ENCODE measurements at regions not wholly inside any gene's neighbourhood (a gene's known extent, or its start where the extent isn't known, plus 50 kb on each side); places are given as distances from the start of the nearest gene placed in this dataset.
"Not testable (repeated sequence)": the region's sequence is repeated elsewhere in the genome, so short reads cannot be mapped to it uniquely, and the experiment has no call there.

DNA sequence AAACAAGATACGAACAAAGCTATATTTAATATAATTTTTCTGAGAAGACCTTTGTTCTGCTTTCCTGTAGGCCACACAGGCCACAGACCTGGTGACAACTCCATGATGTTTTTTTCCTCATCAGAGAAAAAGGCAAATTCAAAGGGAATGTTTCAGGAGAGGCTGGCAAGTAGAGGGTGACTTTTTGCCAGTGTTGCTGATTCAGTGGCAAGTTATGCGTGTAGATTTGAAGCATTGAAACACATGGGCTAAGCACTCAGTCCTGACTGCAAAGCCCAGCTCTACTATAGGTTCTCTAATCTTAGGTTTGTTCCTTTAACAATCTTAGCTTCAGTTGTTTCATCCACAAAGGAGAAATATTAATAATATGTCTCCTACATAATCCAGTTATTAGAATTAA, 499.8 kb downstream of the SUCLG1 start:
- DNase-seq = no peak

DNA sequence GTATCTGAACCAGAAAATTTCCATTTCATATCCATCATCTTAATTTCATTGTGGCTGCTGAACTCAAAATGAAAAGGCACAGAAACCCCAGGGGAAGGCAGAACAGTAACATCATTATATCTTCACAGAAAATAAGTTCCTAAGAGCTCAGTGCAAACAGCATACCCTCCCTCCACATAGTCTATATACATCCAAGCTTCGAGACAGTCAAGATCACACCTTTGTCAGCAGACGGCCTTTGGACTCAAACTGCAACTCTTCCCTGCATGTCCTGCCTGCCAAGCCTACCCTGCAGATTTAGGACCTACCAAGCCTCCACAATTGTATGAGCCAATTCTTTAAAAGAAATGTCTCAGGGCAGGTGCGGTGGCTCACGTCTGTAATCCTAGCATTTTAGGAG, 502.1 kb downstream of the SUCLG1 start:
- no peak for DNase-seq

DNA sequence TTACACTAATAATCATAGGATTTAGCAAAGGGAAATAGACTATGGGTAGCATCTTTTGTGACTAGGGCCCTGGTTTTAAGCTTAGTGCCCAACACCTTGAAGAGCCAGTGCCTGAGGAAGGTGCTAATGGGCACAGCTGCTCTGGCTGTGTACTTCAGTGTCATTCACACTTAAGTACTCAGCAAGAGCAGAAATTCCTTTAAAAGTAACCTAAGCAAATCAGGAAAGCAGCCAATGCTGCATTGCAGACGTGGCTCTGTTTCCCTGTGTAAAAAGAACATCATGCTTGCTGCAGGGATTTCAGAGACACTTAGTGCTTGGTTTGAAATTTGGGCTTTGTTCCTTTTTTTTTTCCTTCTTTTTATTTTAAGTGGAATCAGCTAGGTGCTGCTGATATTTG, 505.4 kb downstream of the SUCLG1 start:
- DNase-seq = no peak

DNA sequence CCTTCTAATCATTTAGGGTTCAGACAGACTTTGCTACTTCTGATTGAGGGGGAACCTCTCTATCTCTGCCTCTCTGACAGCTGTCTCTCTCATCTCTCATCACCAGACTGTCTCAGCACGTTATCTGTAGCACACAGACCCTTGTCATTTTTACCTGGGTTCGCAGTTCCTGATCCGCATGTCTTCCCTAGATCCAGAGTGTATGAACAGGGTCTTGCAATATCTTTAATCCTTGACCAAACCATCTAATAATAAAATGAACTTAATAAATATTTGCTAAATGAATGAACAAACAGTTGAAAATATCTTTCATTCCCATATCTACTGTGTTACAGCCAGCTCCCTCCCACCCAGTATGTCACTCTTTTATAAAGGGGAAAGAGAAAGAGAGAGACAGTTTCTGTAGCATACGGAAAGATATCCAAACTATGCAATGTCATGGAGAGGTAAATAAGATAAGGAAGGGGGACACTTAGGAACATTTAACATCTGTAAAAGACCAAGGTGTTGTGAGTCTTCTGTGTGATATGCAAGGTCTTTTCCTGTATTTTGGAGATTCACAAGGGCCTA, 507.6 kb downstream of the SUCLG1 start:
- DNase-seq = no peak

DNA sequence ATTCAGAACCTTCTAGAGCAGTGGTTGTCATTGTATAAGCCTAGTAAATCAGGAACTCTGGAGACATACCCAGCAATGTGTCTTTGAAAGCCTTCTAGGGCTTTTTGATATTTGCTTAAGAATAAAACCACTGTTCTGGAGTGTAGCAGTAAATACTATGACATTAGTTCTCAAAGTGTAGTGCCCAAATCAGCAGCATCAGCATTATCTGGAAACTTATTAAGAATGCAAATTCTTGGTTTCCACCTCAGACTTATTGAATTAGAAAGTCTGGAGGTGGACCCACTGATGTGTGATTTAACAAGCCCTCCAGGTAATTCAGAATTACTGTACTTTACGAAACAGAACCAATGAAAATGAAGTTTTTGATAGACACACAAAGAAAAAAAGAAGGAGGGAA, 509.7 kb downstream of the SUCLG1 start:
- DNase-seq = no peak

DNA sequence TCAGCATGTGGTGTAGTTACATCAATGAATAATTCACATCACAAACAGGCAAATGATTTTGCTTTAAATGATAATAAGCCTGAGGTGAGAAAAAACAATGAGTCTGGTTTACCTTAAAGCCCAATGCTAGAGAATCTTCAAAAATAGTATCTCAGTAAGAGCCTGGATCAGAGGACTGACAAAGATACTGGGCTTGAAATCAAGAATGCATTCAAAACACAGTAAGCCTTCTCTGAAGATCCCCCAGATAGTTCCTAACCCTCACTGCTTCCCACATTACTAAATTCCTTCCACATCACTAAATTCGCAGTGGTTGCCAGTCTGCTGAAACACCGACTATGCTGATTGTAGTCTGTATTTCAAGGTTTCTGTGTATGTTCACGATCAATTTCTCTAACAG, 514.9 kb downstream of the SUCLG1 start:
- no peak for DNase-seq

DNA sequence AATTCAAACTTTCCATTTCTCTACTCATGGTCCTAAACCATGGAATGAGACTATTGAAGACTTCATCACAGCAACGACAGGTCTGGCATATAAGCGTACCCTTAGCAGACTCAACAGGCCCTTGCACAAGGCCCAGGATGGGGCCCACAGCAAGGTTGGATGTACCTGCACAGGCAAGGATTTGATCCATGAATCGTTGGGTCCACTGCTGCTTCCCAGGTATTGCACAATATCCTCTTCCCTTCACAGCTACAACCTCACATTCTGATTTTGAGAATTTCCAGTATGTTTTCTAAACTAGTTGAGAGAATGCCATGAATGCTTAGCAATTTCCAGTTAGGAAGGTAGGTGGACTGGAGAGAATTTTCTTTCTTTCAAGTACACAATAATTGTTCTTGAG, 515.8 kb downstream of the SUCLG1 start:
- DNase-seq = no peak

DNA sequence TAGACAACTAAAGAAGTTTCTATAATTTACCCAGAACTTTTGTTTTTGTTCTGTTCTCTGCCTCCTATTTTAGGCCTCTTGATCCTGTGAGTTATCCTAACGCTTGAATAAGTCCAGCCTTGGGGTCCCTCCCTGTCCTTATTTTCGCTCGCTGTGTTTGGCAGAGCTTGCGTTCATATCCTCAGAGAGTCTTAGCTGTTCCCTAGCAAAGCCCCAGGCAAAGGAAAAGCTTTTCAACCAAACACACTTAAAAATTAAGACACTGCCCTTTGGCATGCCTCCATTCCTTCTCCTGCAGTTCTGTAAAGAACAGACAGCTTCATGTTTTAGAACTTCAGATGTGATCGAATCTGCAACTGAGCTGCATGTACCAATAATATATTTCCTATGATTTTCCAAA, 517.2 kb downstream of the SUCLG1 start:
- DNase-seq = no peak

DNA sequence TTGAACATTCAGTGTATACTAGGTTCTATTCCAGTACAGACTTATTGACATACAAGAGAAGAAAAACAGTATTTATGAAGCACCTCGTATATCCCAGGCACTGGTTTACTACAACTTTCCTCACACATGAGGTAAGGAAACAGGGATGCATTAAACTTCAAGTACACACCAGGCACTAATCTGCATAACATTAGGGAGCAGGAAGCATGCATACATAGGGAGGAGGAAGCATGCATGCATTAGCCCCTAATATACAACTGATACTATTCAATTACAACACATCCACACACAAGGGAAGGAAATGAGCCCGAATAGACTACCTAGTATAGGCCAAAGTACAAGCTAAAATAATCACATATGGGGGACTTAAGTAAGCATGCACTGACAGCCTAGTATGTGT, 525.3 kb downstream of the SUCLG1 start:
- DNase-seq = no peak

DNA sequence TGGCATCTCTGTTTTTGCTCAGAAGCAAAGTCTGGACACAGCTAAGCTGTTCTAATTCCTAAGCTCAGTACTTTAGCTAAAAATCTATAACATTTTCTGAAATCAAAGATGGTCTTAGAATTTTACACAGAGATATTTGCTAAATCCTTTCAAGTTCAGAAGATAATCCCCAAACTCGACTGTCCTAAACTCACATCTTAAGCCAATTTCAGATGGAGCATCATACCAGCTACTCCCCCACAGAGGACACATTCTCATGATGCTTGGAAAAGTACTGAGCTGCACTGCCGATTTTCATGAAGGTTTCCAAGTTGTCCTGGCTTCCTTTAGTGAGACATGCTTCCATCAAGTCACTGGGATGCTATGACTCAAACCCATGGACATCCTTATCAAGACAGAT, 535.5 kb downstream of the SUCLG1 start:
- no peak for DNase-seq

DNA sequence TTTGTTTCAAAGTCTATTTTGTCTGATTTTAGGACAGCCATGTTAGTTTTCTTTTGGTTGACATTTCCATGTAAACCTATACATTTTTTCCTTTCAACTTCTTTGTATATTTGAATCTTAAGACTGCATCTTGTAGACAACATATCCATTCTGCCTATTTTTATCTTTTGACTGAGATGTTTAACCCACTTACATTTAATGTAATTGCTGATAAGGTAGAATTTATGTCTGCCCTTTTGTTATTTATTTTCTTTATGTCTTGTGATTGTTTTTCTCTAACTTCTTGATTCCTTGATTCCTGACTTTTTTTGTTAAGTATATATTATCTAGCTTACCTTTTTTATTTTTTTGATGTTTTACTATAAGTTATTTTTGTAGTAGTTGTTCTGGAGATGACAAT, 542.5 kb downstream of the SUCLG1 start:
- DNase-seq = no peak

DNA sequence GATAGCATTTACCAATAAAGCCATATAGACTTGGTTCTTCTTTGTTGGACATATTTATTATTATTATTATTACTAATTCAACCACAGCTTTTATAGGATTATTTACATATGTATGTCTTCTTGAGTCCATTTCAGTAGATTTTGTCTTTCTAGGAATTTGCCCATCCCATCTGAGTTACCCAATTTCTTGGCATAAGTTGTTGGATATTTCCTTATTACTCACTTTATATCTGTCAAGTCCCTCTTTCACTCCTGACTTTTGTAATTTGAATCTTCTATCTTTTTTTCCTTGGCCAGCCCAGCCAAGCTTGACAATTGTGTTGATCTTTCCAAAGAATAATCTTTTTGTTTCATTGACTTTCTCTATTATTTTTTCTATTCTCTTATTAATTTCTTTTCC, 543.7 kb downstream of the SUCLG1 start:
- no peak for DNase-seq

DNA sequence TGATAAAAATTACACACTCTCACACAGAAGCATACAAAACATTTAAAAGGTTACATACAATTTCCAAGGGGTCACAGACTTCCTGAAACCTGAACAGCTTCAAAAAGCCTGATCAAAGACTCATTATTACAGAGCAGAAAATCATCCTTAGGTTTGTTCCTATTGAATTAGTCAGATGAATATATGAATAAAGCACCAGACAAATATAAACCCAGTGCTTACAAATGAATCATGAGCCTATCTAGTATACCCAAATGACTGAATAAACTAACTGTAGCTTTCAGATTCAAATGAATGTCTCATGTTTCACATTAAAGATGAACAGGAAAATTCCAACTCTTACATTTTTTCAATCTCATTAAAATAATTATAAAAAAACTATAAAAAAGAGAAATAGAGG, 550.3 kb downstream of the SUCLG1 start:
- no peak for DNase-seq

DNA sequence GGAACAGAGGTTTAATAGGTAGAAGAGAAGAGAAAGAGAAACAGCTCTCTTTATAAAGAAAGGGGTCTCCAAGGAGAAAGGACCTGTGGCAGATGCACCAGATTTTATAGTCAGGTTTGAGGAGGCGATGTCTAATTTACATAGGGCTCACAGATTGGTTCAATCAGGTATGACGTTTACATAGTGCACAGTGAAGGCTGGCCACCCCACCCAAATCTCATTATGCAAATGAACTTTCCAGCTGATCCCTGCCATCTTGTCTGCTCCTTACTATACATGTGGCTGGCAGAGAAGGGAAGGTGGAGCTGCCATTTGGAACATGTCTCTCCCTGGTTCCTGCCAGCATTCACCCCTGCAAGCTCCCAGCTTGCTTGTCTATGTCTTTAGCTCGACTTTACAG, 557.8 kb downstream of the SUCLG1 start:
- DNase-seq = no peak

DNA sequence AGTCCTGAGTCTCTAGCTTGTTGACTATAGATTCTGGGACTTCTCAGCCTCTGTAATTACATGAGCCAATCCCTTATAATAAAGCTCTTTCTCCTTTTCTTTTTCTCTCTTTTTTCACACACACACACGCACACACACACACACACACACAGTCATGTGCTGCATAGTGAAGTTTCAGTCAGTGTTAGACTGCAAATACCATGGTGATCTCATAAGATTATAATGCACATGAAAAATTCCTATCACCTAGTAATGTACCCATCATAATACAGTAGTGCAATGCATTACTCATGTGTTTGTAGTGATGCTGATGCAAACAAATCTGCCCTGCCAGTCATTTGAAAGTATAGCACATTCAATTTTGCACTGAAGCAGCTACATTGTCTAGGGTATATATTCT, 558.2 kb downstream of the SUCLG1 start:
- DNase-seq = no peak

DNA sequence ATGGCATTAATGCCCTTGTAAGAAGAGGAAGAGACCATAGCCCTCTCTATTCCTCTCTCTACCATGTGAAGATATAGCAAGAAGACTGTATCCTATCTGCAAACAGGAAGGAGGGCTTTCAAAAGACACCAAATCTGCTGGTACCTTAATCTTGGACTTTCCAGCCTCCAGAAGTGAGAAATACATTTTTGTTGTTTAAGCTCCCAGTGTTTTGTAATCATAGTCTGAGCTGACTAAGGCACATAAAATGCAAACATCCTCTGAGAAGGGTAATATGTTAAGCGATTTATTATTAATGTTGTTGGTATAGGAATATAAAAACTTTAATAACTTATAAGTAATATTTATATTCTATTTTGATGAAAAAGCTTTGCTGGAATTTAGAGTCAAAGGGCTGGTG, 559.8 kb downstream of the SUCLG1 start:
- DNase-seq = no peak

DNA sequence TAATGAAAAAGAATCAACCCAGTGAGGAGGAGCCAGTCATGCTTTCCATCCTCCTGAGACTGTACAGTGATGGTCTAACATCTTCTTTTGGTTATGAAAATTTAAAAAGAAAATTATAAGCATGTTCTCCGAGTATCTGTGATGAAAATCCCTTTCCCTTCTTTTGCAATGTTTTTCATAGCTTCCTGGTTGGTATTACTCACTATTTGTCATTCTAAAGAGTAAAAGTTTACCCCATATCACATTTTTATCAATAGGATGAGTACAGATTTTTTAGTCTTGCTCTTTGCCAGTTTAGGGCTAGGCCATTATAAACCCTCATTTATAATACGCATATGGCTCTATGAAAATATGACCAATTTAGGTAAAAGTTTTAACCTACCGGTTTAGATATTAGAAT, 564.1 kb downstream of the SUCLG1 start:
- DNase-seq = no peak

DNA sequence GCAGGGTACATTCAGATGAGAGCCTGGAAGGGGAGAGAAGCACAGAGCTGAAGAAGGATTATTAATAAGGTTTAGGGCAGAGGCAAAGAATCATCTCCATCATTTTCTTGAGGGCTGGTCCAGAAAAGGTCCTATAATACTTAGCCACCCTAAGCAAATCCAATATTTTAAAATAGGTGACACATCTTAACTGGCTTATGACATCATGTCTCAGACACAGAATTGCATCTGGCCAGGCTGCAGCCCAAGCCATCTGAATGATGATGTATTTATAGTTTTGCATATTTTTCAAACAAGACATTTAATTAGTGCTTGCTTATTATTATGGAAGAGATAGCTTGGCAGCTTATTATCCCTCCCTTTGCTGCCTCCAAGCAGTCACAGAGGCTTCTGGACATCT, 571.3 kb downstream of the SUCLG1 start:
- no peak for DNase-seq

DNA sequence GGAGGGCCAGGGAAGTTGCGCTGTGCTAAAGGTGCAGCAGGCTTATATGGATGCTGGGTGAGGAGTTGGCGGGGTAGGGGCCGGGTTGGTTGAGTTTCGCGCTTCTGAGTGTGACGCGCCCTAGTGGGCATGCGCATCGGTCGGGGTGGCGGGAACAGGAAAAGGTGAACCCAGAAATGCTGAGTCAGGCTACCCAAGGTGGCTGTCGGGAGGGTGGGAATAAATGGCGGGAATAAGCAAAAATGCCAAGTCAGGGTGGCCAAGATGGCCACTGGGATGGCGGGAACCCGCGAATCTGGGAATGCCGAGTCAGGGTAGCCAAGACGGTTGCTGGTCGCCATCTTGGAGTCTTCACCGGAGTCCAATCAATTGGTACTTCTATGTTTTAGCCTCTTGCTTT, 580.0 kb downstream of the SUCLG1 start:
- DNase-seq = no peak

DNA sequence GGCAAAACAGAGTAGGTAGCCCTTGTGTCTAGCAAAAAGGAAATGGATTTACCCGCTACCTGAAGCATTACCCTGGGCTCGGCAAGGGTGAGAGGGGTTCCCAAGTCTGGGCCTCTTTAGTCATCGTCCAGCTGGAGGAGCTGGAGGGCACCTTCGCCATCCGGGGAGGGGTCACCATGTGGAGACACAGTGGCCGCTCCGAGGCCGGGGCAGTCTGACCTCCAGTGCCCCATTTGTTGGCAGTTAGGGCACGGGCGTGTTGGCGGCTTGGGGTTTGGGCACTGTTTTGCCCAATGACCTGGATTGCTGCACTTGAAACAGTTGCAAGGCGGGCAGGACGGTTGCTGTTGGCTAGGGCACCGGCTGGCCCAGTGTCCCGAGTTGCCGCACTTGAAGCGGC, 581.8 kb downstream of the SUCLG1 start:
- DNase-seq = not testable (repeated sequence)

DNA sequence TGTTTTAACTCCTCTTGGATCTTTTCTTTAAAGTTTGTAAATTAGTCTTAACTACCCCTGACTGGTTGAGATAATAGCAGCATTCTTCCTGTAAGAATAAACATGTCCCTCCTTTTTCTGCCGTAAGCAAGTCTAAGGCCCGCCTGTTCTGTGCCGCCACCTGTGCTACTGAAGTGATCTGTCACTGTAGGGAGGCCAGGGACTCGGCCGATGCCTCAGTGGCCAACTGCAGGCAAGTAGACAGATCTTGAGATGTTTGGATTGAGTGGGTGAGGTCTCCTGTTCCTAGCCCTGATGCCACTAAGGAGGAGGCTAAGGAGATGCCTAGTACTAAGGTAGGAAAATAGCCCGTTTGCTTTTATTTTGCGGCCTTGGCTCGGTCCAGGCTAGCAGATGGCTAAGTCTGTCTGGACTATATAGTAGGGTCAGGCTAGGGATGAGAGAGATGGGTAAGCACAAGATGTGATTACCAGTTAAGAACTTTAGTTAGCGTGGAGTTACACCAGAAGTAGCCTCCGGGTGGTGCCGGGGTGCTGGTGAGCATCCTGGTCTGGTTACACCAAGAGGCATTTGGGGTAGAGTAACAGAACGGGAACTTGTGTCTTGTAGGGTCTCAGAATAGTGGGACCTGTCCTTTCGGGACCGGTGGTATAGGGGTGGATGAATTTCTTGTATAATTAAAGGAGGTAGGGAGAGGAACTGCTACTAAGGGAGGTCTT, 584.2 kb downstream of the SUCLG1 start:
- no peak for DNase-seq

DNA sequence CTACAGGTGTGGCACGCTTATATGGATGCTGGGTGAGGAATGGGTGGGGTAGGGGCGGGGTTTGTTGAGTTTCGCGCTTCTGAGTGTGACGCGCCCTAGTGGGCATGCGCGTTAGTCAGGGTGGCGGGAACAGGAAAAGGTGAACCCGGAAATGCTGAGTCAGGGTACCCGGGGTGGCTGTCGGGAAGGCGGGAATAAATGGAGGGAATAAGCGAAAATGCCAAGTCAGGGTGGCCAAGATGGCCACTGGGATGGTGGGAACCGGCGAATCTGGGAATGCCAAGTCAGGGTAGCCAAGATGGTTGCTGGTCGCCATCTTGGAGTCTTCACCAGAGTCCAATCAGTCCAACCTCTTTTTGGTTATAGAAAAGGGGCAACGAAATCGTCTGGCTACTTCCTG, 585.0 kb downstream of the SUCLG1 start:
- no peak for DNase-seq

DNA sequence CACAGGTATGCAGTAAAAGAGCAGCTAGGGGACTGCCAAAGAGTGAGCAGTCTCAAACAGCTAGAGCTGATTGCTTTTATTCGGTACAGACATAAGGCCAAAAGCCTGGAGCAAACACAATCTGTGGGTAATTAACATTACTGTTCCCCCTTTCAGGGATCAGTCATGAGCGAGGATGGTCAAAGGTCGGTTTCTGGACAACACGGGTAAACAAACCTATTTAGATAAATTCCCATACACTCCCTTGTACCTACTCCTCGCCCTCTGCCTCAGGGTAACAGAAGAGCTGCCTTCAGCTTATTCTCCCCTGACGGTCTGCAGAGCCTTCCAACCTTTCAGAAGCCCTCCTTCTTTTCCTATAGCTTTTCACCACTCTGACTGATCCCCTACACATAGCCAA, 586.0 kb downstream of the SUCLG1 start:
- no peak for DNase-seq

DNA sequence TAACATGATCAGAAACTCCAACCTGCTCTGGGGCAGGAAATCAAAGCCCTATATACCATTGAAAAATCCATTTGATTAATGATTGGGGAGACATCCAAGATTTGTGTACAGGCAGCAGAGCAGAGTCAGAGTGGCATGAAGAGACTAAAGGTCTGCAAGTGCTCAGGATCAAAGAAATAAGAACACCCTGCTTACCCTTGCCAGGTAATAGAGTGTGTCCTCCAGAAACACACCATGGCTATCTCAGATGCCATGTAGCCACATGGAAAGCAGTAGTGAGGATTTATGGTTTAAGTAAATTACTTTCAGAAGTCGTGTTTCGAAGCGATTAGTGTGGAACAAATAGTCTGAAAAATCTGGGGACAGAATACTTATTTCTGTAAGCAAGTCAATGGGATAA, 592.9 kb downstream of the SUCLG1 start:
- no peak for DNase-seq

DNA sequence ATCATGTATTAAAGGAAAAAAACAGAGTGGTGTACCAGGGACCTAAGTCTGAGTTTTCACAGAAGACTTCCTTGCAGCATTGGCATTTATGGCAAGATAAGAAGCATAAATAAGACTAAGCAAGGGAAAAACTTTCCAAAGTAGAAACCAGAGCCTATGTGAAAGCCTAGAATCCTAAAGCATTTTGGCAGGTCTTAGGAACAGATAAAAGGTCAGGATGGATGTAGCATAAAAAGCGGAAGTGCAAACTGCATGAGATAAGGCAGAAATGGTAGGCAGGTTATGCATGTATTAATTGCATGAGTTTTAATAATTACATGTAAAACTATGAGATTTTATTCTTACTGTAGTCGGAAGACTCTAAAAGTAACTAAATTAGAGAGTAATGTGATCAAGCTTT, 596.5 kb downstream of the SUCLG1 start:
- DNase-seq = no peak

Data from KG1 (cell line).